Right atrium auricular region (tissue), 2 donors: ENCODE measurements at regions not wholly inside any gene's neighbourhood (a gene's known extent, or its start where the extent isn't known, plus 50 kb on each side); places are given as distances from the start of the nearest gene placed in this dataset.

Source experiments
- DNase-seq: peaks from one replicate; pipeline ENCODE4 v3.0.0-alpha.2; 2019; ENCODE audit warnings: low spot score
- H3K27ac ChIP-seq, 2 donors: fragments of 200-600 bp; sonication (generic); 1 replicate in 1 of 2; 2 replicates in 1 of 2; pipeline ENCODE4 v1.5.1; 2016 to 2019
- H3K27me3 ChIP-seq, 2 donors: fragments of 200-600 bp; sonication (generic); one replicate each; pipeline versions ENCODE4 v1.5.1 to v1.6.0; 2017 to 2019
- H3K36me3 ChIP-seq: fragments of 200-600 bp; sonication (generic); one replicate; pipeline ENCODE4 v1.5.1; 2016
- H3K4me1 ChIP-seq, 2 donors: fragments of 200-600 bp; sonication (generic); one replicate each; pipeline versions ENCODE4 v1.5.1 to v1.6.0; 2017 to 2019
- H3K4me3 ChIP-seq, 2 donors: fragments of 200-600 bp; sonication (generic); 1 replicate in 1 of 2; 2 replicates in 1 of 2; pipeline ENCODE4 v1.5.1; 2017 to 2019; ENCODE audit warnings: mild to moderate bottlenecking in 1 of 2, moderate library complexity in 1 of 2
- H3K9me3 ChIP-seq, 2 donors: fragments of 200-600 bp; sonication (generic); one replicate each; pipeline ENCODE4 v1.5.1; 2019
- CTCF ChIP-seq, 2 donors: fragments of 200-600 bp; sonication (generic); IDR thresholded peaks; one replicate each; pipeline ENCODE4 v1.5.1; 2019; ENCODE audit warnings: antibody characterized with exemption in 2 of 2

- H3K4me3 ChIP-seq: no peak overlapping the region
- no peak for DNase-seq
- H3K27ac ChIP-seq: no peak overlapping the region
- H3K4me1 ChIP-seq: no peaks in the 10 kb centered on the region
- H3K36me3 ChIP-seq: no peaks in the 10 kb centered on the region
- no peaks in the 10 kb centered on the region for H3K9me3 ChIP-seq
- TF ChIP-seq CTCF (IDR thresholded peaks at IDR 0.05): no peak
- no peaks in the 10 kb centered on the region for H3K27me3 ChIP-seq
Observed at GRCh38 chr10:125296598-125296997, 136.2 kb upstream of the CTBP2 start.

GRCh38 chr10:125294109-125294508 is 133.7 kb upstream of the CTBP2 start:
- Histone ChIP-seq H3K4me1 (no peaks in the 10 kb centered on the region), H3K27me3 (no peaks in the 10 kb centered on the region)
- TF ChIP-seq CTCF (IDR thresholded peaks at IDR 0.05): no peak

DNA sequence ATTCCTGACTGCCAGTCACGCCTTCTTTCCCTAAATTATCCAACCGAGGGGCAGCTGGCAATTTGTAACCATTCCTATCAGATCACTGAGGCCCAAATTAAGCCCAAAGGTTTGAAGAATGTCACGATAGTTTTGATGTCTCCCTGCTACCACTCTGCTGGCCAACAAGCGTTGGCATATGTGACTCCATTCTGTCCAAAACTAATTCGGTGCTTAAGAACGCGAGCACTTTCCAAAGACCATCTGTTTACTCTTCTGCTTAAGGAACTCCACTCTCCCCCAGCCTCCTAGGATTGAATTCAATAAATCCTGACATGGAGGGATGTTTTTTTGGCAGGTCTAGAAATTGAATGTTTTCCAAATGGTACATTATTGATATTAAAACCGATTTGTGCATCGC is 131.5 kb upstream of the CTBP2 start:
- no peak for DNase-seq
- Histone ChIP-seq H3K4me3 (no peak overlapping the region), H3K27ac (no peak overlapping the region), H3K36me3 (no peaks in the 10 kb centered on the region), H3K9me3 (peaks cover 0 to 9% of the 10 kb centered on the region in 2 donors), H3K27me3 (no peaks in the 10 kb centered on the region), H3K4me1 (no peaks in the 10 kb centered on the region)
- TF ChIP-seq CTCF (IDR thresholded peaks at IDR 0.05): no peak

More at GRCh38 chr10:125294109-125294508, 133.7 kb upstream of the CTBP2 start:
- no peaks in the 10 kb centered on the region for H3K36me3 ChIP-seq
- no peak for DNase-seq
- peaks cover 0 to 5% of the 10 kb centered on the region in 2 donors for H3K9me3 ChIP-seq
- H3K27ac ChIP-seq: no peak overlapping the region
- H3K4me3 ChIP-seq: no peak overlapping the region

DNA sequence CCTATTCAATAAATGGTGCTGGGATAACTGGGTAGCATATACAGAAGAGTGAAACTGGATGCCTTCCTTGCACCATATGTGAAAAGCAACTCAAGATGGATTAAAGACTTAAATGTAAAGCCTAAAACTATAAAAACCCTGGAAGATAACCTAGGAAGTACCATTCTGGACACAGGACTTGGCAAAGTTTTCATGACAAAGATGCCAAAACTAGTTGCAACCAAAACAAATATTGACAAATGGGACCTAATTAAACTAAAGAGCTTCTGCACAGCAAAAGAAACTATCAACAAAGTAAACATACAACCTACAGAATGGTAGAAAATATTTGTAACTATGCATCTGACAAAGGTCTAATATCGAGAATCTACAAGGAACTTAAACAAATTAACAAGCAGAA is 129.1 kb upstream of the CTBP2 start:
- no peak overlapping the region for H3K4me3 ChIP-seq
- H3K36me3 ChIP-seq: no peaks in the 10 kb centered on the region
- H3K27me3 ChIP-seq: no peaks in the 10 kb centered on the region
- H3K4me1 ChIP-seq: no peaks in the 10 kb centered on the region
- no peak overlapping the region for H3K27ac ChIP-seq
- H3K9me3 ChIP-seq: peaks cover 0 to 9% of the 10 kb centered on the region in 2 donors
- no peak for TF ChIP-seq CTCF (IDR thresholded peaks at IDR 0.05)
- DNase-seq: no peak

DNA sequence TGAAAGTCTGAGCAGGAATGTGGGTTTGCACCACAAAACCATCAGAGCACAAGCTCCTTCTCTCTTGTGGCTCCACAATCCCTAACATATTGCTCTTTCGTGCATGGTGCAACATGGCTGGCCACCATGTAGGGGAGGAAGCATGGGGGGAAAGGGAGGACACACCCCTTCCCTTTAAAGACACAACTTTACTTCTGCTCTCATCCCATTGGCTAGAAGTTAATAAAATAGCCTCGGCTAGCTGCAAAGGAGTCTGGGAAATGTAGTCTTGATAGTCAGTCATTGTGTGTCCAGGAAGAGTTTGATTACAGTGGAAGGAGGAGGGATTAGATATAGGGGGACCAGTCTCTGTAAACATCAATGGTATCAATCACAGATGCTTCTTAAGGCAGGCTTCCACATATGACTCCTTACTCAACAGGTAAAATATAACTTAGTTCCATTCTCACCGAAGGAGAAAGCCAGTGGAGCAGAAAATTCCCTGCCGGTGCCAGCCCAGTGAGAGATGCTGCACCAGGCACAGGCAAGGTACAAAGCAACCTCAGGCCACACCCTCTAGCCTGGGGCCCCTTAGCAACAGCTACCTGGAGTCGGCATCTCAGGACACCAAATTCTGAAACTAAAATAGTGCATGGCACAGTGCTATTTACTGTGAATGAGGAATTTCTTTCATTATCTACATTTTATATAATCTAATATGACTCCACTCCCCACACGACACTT is 124.7 kb upstream of the CTBP2 start:
- H3K27ac ChIP-seq: no peak overlapping the region
- DNase-seq: no peak

More for the DNA sequence above, 124.7 kb upstream of the CTBP2 start:
- Histone ChIP-seq H3K27me3 (no peaks in the 10 kb centered on the region), H3K9me3 (peaks cover 0 to 9% of the 10 kb centered on the region in 2 donors), H3K4me1 (no peaks in the 10 kb centered on the region), H3K4me3 (no peak overlapping the region), H3K36me3 (no peaks in the 10 kb centered on the region)
- no peak for TF ChIP-seq CTCF (IDR thresholded peaks at IDR 0.05)
